GM19468 (cell line): ENCODE measurements at regions not wholly inside any gene's neighbourhood (a gene's known extent, or its start where the extent isn't known, plus 50 kb on each side); places are given as distances from the start of the nearest gene placed in this dataset.
"Not testable (repeated sequence)": the region's sequence is repeated elsewhere in the genome, so short reads cannot be mapped to it uniquely, and the experiment has no call there.

Experiments used
- ATAC-seq: cut with Tn5 transposase; IDR thresholded peaks from one replicate; pipeline ENCODE4 v1.9.1; 2021; ENCODE audit warnings: mild to moderate bottlenecking, moderate library complexity, moderate number of reproducible peaks; ENCODE audit not compliant: unreplicated experiment; ENCODE audit errors: extremely low read depth

DNA sequence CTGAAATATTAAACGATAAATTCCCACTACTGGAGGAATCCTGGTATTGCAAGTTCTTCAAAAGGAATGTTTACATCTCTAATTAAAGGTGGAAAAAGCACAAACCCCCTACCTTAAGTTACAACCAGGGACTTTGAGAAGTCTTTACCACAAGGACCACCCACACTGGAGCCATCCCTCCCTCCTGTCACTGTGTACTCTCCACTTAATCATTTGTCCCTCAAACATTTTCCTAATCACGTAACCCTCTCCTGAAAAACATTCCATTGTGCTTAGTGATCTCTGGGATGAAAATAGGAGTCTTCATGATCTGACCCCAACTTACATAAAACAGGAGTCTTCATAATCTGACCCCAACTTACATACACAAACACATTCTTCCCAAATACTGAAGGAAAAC lies 85.7 kb downstream of the SUCLG1 start:
- ATAC-seq, result no peak

- no peak for ATAC-seq
Measured at GRCh38 chr2:84362541-84362940, 96.5 kb downstream of the SUCLG1 start.

- ATAC-seq, result no peak
Measured at GRCh38 chr2:84338069-84338468, 121.0 kb downstream of the SUCLG1 start.

- no peak for ATAC-seq
Measured at GRCh38 chr2:84327645-84328249, 131.3 kb downstream of the SUCLG1 start.

GRCh38 chr2:84326831-84327432 lies 132.1 kb downstream of the SUCLG1 start:
- ATAC-seq, result no peak

GRCh38 chr2:84323890-84324289 lies 135.2 kb downstream of the SUCLG1 start:
- ATAC-seq, result no peak

DNA sequence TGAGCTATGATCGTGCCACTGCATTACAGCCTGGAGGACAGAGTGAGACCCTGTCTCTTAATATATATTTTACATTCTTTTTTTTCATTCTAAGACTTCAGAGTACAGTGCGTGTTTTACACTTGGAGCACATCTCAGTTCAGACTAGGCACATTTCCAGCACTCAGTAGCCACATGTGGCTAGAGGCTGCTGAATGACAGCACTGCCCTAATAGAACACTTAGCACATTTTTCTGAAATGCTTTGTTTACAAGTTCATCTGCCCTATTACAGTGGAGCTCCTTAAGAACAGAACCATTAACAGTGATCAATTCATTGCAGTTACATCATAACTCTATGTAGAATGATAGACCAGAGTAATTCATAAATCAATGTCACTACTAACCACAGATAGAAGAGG lies 138.1 kb downstream of the SUCLG1 start:
- ATAC-seq, result no peak

DNA sequence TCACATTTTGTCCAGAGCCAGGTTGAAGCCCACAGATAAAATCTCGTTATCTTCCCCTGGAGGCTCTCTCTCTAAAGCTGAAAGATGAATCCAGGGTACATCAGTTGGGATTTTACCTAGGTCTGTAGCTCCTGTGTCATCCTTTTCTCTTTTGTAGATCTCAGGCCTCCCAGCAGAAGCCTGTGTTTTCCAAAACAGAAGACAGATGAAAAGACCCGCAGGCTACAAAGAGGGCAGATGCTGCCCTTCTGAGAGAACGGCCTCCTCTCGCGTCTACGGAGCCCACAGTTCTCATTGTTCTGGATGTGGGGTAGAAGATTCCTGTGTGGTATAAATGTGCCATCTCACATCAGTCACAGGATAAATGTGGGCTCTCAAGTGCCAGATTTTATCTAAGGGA lies 139.5 kb downstream of the SUCLG1 start:
- ATAC-seq, result no peak

DNA sequence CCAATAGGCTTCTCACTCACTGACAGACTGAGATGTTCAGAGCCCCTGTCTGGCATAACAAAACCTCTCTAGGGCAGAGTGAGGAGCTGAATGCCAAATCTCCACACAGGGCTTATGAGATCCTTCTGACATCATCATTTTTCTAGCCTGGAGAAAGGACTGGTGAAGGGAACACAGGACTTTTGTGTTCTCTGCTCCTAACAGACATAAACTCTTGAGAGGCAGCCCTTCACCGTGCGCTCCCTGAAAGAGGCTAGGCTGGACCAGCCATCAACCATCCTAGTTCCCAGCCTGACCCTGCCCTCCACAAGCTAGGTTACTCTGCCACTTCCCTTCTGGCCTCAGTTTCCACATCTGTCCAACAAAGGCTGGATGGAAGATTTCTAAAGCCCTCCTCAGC lies 141.9 kb downstream of the SUCLG1 start:
- no peak for ATAC-seq

DNA sequence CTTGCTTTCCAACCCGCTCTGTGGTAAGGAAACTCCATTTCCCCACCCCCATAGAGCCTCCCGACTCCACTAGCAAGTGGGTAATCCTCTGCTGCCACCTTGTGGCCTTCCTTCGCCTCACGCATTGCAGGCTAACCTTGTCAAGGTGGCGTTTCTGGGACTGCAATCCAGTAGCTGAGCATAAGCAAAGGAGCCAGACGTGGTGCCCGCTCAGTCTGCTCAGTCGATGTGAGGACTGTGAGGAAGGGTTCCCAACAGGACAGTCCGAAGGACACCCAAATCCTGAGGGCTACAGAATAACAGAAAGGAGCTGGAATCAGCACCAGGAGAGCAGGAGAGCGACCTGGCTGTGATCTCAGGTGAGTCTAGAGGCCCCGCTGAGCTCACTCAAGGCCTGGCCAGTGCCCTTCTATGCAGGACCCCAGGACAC lies 144.2 kb downstream of the SUCLG1 start:
- ATAC-seq, result peak; percentile 92

- no peak for ATAC-seq
Measured at GRCh38 chr2:84314250-84314649, 144.8 kb downstream of the SUCLG1 start.

- ATAC-seq, result no peak
Measured at GRCh38 chr2:84309281-84309680, 149.8 kb downstream of the SUCLG1 start.

DNA sequence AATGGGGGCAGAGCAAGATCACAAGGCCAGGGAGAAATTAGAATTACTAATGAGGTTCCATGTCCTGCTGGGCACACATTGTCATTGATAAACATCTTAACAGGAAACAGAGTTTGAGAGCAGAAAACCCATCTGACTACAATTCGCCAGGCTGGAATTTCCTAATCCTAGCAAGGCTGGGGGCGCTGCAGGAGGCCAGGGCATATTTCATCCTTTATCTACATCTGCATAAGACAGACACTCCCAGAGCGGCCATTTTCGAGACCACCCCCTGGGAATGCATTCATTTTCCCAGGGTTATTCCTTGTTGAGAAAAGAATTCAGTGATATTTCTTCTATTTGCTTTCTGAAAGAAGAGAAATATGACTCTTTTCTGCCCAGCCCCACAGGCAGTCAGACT lies 152.7 kb downstream of the SUCLG1 start:
- ATAC-seq, result no peak

GRCh38 chr2:84302513-84303412 lies 156.3 kb downstream of the SUCLG1 start:
- peak; percentile 88 for ATAC-seq

DNA sequence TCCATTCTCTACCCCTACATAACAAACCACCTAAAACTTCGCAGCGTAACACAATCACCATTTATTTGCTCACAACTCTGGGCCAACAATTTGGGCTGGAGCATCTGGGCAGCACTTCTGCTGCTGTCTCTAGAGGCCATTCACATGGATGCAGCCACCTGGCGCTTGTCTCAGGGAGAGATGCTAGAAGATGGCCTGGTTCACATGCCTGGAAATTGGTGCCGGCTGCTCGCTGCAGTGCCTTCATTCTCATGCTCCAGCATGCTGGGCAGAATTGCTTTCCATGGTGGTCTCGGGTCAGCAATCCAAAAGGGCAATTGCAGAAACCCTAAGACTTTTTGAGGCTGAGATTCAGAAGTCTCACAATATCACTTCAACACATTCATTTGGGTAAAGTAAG lies 157.4 kb downstream of the SUCLG1 start:
- no peak for ATAC-seq

DNA sequence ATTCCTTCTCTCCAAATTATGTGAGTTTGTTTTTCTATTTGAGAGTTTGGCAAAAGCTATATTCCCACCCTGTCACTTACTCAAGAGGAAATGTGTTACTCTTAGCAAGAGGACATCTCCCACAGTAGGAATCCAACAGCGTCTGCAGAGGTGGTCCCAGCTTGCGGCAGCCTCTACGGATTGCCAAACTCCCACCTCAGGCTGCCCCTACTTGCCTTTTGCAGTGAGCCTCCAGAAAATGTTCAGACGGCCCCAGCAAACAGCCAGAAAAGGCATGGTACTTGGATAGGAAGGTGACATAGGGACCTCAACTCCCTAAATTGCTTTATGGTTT lies 158.4 kb downstream of the SUCLG1 start:
- no peak for ATAC-seq

DNA sequence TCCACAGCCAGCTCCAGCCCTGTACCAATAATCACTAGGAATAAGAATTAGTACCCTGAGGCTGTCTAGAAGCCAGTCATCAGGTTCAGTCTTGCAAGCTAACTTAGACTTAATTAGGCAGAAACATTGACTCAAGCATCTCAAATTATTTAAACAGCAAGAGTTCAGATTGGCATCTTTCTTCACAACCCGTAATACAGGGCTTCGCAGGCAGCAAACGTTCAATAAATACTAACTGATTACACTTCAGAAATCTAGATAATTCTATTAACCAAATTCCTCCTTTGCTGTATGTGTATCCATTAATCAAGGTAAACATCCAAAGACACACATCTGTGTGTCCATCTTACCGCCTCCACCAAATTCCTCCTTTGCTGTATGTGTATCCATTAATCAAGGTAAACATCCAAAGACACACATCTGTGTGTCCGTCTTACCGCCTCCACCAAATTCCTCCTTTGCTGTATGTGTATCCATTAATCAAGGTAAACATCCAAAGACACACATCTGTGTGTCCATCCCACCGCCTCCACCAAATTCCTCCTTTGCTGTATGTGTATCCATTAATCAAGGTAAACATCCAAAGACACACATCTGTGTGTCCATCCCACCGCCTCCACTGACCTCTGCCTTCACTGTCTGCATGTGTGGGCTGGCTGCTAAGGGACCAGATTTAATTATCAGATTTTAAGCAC lies 158.9 kb downstream of the SUCLG1 start:
- not testable (repeated sequence) for ATAC-seq

DNA sequence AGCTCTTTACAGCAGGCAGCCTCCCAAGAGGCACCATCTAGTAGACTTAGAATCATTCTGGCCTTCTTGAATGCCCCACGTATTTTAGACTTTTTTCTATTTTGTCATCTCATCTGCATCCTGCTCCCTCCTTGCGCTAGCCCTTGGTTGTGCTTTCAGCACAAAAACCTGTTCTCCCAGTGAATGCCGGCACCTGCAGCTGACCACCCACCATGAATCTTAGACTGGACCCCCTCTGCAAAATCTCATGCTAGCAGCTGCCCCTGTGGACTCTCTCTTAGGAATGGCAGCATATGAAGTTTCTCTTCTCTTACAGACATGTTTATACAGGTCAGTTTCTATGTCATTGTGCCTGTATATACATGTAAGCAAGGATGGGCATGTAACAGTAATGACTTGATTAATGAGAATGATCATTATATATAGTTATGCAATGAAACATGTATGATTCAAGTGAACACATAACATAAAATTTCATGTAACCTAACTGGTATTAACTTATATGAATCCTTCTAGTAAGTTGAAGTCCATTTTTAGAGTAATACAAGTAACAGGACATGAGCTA lies 159.8 kb downstream of the SUCLG1 start:
- no peak for ATAC-seq

DNA sequence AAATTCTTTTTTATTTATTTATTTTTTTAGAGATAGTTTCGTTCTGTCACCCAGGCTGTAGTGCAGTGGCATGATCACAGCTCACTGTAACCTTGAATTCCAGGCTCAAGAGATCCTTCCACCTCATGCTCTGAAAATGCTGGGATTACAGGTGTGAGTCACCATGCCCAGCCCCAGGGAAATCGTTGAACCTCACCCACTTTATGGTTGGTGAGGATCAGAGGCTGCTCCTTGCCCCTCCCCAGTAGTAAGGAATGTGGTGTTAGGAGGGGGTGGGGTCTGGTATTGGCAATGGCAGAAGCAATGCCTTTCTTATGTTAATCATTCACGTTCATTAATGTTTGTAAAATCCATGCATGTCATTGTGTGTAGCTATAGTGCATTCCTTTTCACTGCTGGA lies 161.9 kb downstream of the SUCLG1 start:
- ATAC-seq, result no peak

GRCh38 chr2:84293791-84294380 lies 165.2 kb downstream of the SUCLG1 start:
- ATAC-seq, result no peak
